GM12891 (cell line): ENCODE measurements at regions not wholly inside any gene's neighbourhood (a gene's known extent, or its start where the extent isn't known, plus 50 kb on each side); places are given as distances from the start of the nearest gene placed in this dataset.

Experiments
- POLR2A ChIP-seq: IDR thresholded peaks from 2 replicates; pipeline ENCODE4 v1.6.1; 2011; ENCODE audit warnings: low read depth, low read length, control low read depth
- POLR2AphosphoS5 ChIP-seq: IDR thresholded peaks from 2 replicates; pipeline ENCODE4 v1.6.1; 2011; ENCODE audit warnings: low read depth, low read length, control low read depth
- POU2F2 ChIP-seq: IDR thresholded peaks from 2 replicates; pipeline ENCODE4 v1.6.1; 2011; ENCODE audit warnings: low read depth, mild to moderate bottlenecking, control low read depth, low read length, moderate library complexity

DNA sequence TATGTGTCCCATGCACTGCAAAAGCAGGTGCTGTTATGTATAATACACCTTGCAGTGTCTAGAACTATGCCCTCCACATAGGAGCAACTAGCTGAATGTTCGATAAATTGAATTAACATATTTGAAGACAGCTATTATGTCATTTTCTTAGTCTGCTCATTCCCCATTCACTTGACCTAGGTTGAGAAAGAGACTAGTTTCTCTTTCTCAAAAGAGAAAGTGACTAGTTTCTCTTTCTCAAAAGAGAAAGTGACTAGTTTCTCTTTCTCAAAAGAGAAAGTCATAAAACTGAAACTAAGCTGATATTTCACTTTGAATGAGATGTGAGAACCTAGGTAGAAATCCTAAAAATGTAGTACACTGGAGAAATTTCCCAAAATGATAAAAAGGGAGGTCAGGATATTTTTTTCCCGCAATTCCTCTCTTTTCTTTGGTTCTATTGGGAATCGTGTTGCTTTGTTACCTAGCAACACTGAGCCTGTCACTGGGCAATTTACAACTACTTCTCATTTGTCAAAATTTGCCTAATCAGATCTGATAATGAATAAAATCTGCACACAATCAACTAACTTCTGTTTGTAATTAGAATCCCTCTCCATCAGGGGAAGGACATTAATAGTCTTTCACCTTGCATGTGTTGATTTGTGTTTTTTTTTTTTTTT, 132.0 kb upstream of the GRIA1 start:
- no peak for TF ChIP-seq POLR2AphosphoS5
- no peak for TF ChIP-seq POLR2A
- TF ChIP-seq POU2F2: no peak
